NCI-H345 treated with DMSO at 0.1 percent for 48 hours (cell line): ENCODE measurements at regions not wholly inside any gene's neighbourhood (a gene's known extent, or its start where the extent isn't known, plus 50 kb on each side); places are given as distances from the start of the nearest gene placed in this dataset.
"Not testable (repeated sequence)": the region's sequence is repeated elsewhere in the genome, so short reads cannot be mapped to it uniquely, and the experiment has no call there.

Source experiments
- DNase-seq: peaks from one replicate; lab custom pipeline; 2025; ENCODE audit not compliant: unreplicated experiment; lab: John Stamatoyannopoulos, UW

GRCh38 chr12:89289720-89290119, 62.6 kb downstream of the DUSP6 start:
- DNase-seq: no peak

- DNase-seq: no peak
Measured at GRCh38 chr12:89288959-89289358, 63.3 kb downstream of the DUSP6 start.

GRCh38 chr12:89286501-89286900, 65.8 kb downstream of the DUSP6 start:
- DNase-seq: no peak

GRCh38 chr12:89281539-89281867, 70.8 kb downstream of the DUSP6 start:
- no peak for DNase-seq

- no peak for DNase-seq
Measured at GRCh38 chr12:89280833-89281538, 71.3 kb downstream of the DUSP6 start.

- no peak for DNase-seq
Measured at GRCh38 chr12:89279499-89279898, 72.8 kb downstream of the DUSP6 start.

GRCh38 chr12:89278862-89279261, 73.4 kb downstream of the DUSP6 start:
- no peak for DNase-seq

- no peak for DNase-seq
Measured at GRCh38 chr12:89278169-89278568, 74.1 kb downstream of the DUSP6 start.

GRCh38 chr12:89276860-89277259, 75.4 kb downstream of the DUSP6 start:
- DNase-seq: no peak

- DNase-seq: no peak
Measured at GRCh38 chr12:89273525-89273924, 78.8 kb downstream of the DUSP6 start.

GRCh38 chr12:89270548-89270947, 81.8 kb downstream of the DUSP6 start:
- DNase-seq: no peak

GRCh38 chr12:89269174-89269573, 83.1 kb downstream of the DUSP6 start:
- DNase-seq: no peak

- DNase-seq: no peak
Measured at GRCh38 chr12:89267404-89267803, 84.9 kb downstream of the DUSP6 start.

- not testable (repeated sequence) for DNase-seq
Measured at GRCh38 chr12:89266574-89267188, 85.6 kb downstream of the DUSP6 start.

- no peak for DNase-seq
Measured at GRCh38 chr12:89264837-89265236, 87.5 kb downstream of the DUSP6 start.

GRCh38 chr12:89263900-89264299, 88.4 kb downstream of the DUSP6 start:
- no peak for DNase-seq

GRCh38 chr12:89262855-89263552, 89.3 kb downstream of the DUSP6 start:
- no peak for DNase-seq

GRCh38 chr12:89261982-89262381, 90.3 kb downstream of the DUSP6 start:
- no peak for DNase-seq

- no peak for DNase-seq
Measured at GRCh38 chr12:89260841-89261637, 91.3 kb downstream of the DUSP6 start.

GRCh38 chr12:89259821-89260220, 92.5 kb downstream of the DUSP6 start:
- no peak for DNase-seq

GRCh38 chr12:89258240-89258969, 93.9 kb downstream of the DUSP6 start:
- DNase-seq: no peak
